NCI-H2081 treated with DMSO at 0.1 percent for 48 hours (cell line): ENCODE measurements at regions not wholly inside any gene's neighbourhood (a gene's known extent, or its start where the extent isn't known, plus 50 kb on each side); places are given as distances from the start of the nearest gene placed in this dataset.

Experiments
- DNase-seq: peaks from one replicate; lab custom pipeline; 2025; lab: John Stamatoyannopoulos, UW

- DNase-seq = no peak
These were observed 328.8 kb downstream of the PRELID2 start for GRCh38 chr5:145506185-145506850.

GRCh38 chr5:145502906-145503305, 332.2 kb downstream of the PRELID2 start:
- DNase-seq = no peak

- DNase-seq = no peak
These were observed 334.4 kb downstream of the PRELID2 start for GRCh38 chr5:145500710-145501109.

- no peak for DNase-seq
These were observed 335.7 kb downstream of the PRELID2 start for GRCh38 chr5:145499483-145499882.

- DNase-seq = no peak
These were observed 338.1 kb downstream of the PRELID2 start for GRCh38 chr5:145497052-145497451.

- DNase-seq = no peak
These were observed 339.4 kb downstream of the PRELID2 start for GRCh38 chr5:145495741-145496140.

- no peak for DNase-seq
These were observed 339.9 kb downstream of the PRELID2 start for GRCh38 chr5:145495196-145495595.

- no peak for DNase-seq
These were observed 341.7 kb downstream of the PRELID2 start for GRCh38 chr5:145493435-145493834.

- no peak for DNase-seq
These were observed 345.6 kb downstream of the PRELID2 start for GRCh38 chr5:145489516-145489915.

- no peak for DNase-seq
These were observed 351.0 kb downstream of the PRELID2 start for GRCh38 chr5:145484158-145484557.

GRCh38 chr5:145483212-145483611, 351.9 kb downstream of the PRELID2 start:
- no peak for DNase-seq

GRCh38 chr5:145479857-145480256, 355.3 kb downstream of the PRELID2 start:
- DNase-seq = no peak

- DNase-seq = no peak
These were observed 355.9 kb downstream of the PRELID2 start for GRCh38 chr5:145479271-145479670.

- DNase-seq = no peak
These were observed 356.5 kb downstream of the PRELID2 start for GRCh38 chr5:145478651-145479050.

GRCh38 chr5:145473042-145473642, 362.0 kb downstream of the PRELID2 start:
- no peak for DNase-seq

GRCh38 chr5:145471831-145472612, 363.1 kb downstream of the PRELID2 start:
- no peak for DNase-seq

- no peak for DNase-seq
These were observed 364.1 kb downstream of the PRELID2 start for GRCh38 chr5:145471026-145471425.

- DNase-seq = no peak
These were observed 364.7 kb downstream of the PRELID2 start for GRCh38 chr5:145470396-145470979.

GRCh38 chr5:145467446-145467845, 367.7 kb downstream of the PRELID2 start:
- DNase-seq = no peak

GRCh38 chr5:145466533-145466932, 368.6 kb downstream of the PRELID2 start:
- DNase-seq = no peak

GRCh38 chr5:145465474-145466263, 369.5 kb downstream of the PRELID2 start:
- no peak for DNase-seq

- no peak for DNase-seq
These were observed 371.0 kb downstream of the PRELID2 start for GRCh38 chr5:145464171-145464570.
